A673 (cell line): ENCODE measurements at regions not wholly inside any gene's neighbourhood (a gene's known extent, or its start where the extent isn't known, plus 50 kb on each side); places are given as distances from the start of the nearest gene placed in this dataset.

ENCODE experiments used
- EZH2 ChIP-seq: fragments of 200-600 bp; sonication (generic); IDR thresholded peaks from 2 replicates; pipeline ENCODE4 v1.6.1; 2017; ENCODE audit warnings: borderline replicate concordance, low read depth, mild to moderate bottlenecking, mixed read lengths, antibody characterized with exemption, low read length; ENCODE audit not compliant: poor library complexity, severe bottlenecking
- TF ChIP-seq, protein P1 (sequence below): fragments of 300-800, 200-600 bp; sonication (generic); conservative IDR thresholded peaks from 2 replicates; pipeline ENCODE4 v1.5.1; 2017; ENCODE audit warnings: low read depth, mild to moderate bottlenecking, antibody characterized with exemption, low read length, moderate library complexity, mixed read lengths

DNA sequence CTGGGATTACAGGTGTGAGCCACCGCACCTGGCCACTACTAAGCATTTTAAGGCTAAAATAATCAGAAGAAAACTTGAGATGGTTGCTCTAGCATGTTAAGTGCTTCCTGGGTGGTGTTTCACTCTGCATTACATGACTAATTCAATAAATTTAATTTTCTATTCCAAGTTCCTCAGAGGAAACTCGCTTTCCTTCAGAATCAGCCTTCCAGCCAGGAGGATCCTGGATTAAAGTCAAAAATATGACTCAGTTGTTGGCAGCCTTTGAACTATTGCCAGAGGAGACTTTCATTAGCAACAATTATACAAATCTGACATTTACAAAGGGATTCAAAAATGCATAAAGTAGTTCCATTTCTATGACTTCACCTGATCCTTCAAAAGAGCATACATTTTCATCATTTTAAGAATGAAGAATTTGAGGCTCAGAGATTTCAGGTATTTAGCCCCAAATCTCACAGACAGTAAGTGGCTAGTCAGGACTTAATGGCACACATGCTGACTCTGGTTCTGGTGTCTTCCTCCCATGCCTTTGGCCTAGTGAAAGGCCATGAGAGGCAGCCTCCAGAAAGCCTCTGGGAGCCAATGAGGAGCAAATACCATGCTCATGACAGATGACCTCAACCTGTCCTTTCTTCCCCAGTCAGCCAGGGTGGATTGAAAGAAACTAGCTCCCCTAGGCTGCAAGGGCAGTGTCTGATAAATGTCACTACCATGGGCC is 115.7 kb downstream of the MAP3K21 start:
- TF ChIP-seq, protein P1, sequence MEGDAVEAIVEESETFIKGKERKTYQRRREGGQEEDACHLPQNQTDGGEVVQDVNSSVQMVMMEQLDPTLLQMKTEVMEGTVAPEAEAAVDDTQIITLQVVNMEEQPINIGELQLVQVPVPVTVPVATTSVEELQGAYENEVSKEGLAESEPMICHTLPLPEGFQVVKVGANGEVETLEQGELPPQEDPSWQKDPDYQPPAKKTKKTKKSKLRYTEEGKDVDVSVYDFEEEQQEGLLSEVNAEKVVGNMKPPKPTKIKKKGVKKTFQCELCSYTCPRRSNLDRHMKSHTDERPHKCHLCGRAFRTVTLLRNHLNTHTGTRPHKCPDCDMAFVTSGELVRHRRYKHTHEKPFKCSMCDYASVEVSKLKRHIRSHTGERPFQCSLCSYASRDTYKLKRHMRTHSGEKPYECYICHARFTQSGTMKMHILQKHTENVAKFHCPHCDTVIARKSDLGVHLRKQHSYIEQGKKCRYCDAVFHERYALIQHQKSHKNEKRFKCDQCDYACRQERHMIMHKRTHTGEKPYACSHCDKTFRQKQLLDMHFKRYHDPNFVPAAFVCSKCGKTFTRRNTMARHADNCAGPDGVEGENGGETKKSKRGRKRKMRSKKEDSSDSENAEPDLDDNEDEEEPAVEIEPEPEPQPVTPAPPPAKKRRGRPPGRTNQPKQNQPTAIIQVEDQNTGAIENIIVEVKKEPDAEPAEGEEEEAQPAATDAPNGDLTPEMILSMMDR: no peak
- no peak for TF ChIP-seq EZH2
